HG02885 (cell line): ENCODE measurements at regions not wholly inside any gene's neighbourhood (a gene's known extent, or its start where the extent isn't known, plus 50 kb on each side); places are given as distances from the start of the nearest gene placed in this dataset.

Source experiments
- ATAC-seq: cut with Tn5 transposase; IDR thresholded peaks from one replicate; pipeline ENCODE4 v1.9.1; 2021; ENCODE audit warnings: mild to moderate bottlenecking; ENCODE audit not compliant: unreplicated experiment, poor library complexity

DNA sequence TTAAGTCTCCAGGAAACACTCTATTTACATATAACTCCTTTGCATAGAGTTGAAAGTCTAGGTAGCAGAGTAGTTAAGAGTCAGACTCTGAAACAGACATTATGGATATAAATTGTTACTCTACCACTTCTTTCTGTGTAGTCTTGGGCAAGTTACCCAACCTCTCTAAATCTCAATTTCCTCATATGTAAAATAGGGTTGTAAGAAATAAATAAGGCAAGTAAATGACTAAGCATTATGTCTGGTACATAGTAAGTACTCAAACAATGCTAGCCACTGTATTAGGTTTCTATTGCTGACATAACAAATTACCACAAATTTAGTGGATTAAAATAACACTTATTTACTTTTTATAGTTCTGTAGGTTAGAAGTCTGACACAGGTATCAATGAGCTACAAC lies 394.1 kb downstream of the PRDM5 start:
- ATAC-seq = no peak

DNA sequence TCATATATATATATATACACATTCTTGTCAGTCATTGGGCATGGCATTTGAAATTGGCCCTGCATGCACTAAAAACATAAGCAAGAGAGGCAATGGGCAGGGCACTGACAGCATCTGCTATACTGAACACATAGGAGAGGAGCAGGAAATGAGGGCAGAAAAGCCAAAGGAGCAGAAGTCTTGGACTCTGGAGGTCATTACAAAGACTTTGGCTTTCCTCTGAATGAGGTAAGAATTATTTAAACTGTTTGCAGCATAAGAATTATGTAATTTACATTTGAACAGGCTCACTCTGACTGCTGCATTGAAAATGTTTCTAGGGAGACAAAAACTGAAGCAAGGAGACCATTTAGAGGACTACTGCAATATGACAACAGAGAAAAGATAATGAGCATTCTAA lies 396.5 kb downstream of the PRDM5 start:
- ATAC-seq = no peak

DNA sequence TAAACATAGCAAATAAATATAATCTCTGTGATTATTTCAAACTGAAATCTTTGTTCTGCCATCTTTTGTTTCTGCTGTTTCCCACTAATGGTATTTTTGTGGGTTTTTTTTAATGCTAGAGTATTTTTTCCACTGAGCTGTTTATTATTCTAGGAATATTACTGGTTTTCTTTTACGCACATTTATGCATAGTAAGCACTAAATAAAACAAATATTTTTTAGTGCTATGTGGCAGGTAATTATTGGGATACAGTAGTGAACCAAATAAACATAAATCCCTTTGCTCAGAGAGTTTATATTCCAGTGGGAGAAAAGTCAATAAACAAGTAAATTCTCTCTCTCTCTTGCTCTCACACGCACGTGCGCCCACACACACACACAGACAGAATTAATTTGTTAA lies 397.4 kb downstream of the PRDM5 start:
- ATAC-seq = no peak

DNA sequence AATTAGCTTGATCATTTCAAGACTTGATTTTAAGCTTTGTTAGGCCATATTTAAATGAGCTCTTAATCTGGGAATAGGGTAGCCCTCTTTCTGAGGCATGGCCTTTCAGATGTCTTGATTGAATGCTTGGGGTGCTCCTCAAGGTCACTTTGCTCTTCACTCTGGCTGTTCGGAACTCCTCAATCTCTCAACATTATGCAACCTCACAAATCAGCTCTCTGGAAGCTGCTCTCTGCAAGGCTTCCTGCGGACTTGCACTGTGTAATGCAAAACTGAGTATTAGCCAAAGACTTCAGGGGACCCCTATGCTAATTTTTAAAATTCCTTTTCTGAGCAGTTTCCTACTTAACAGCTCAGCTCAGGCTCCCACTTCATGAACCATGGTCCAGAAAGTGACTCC lies 398.3 kb downstream of the PRDM5 start:
- ATAC-seq = no peak

DNA sequence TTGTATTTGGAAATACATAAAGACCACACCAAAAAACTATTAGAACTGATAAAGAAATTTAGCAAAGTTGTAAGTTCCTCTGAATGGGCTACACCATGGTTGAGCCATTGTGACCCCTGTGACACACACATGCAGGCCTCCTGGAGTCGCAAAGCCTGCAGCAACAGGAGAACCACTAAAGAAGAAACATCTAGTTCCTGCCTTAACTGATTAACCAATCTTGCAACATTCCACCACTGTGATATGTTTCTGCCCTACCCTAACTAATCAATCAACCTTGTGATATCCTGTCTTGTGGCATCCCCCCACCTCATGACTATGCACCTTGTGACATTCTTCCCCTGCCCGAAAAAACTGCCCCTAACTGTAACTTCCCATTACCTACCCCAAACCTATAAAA lies 401.8 kb downstream of the PRDM5 start:
- no peak for ATAC-seq

DNA sequence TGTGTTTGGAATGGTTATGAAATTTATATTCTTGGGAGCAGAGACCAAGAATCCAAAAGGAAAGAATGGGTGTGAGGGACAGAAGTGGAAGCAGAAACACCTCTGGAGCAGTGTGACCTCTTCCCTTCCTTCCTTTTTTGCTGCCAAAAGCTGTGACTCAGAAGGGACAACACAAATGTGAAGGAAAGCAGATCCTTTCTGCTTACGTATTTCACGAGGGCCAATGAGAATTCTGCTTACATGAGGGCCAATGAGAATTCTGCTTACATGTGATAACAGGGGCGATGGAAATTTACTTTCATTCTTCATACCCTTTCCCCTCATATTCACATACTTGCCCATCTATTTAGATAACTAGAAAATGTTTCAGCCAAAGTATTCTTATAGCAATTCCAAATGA lies 404.6 kb downstream of the PRDM5 start:
- ATAC-seq = no peak

DNA sequence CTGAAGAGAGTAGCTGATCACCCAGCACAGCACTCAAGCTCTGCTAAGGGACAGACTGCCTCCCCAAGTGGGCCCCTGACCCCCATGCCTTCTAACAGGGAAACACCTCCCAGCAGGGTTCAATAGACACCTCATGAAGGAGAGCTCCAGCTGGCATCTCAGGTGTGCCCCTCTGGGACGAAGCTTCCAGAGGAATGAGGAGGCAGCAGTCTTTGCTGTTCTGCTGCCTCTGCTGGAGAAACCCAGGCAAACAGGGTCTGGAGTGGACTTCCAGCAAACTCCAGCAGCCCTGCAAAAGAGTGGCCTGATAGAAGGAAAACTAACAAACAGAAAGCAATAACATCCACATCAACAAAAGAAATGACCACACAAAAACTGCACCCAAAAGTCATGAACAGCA lies 412.8 kb downstream of the PRDM5 start:
- ATAC-seq = no peak

DNA sequence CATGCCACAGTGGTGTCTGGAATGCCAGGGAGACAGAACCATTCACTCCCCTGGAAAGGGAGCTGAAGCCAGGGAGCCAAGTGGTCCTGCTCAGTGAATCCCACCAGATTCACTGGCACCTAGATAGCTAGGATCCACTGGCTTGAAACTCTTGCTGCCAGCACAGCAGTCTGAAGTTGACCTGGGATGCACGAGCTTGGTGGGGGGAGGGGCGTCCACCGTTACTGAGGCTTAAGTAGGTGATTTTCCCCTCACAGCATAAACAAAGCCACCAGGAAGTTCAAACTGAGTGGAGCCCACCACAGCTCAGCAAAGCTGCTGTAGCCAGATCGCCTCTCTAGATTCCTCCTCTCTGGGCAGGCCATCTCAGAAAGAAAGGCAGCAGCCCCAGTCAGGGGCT lies 413.3 kb downstream of the PRDM5 start:
- ATAC-seq = no peak

DNA sequence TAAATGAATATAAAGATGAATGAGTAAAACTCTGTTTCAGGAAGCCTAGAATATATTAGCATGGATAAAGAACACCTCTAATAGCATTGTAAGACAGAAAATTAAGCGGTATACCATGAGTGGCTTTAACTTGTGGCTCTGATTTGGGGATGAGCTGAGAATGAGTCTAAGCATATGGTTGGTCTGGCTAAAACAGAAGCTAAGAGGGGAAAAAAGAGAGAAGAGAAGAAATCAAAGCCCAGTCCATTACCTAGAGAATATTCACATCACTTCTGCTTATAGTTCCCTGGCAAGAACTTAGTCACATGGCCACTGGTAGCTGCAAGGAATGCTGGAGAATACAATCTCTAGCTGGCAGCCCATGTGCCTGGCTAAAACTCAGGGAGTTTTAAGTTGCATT lies 414.5 kb downstream of the PRDM5 start:
- no peak for ATAC-seq

DNA sequence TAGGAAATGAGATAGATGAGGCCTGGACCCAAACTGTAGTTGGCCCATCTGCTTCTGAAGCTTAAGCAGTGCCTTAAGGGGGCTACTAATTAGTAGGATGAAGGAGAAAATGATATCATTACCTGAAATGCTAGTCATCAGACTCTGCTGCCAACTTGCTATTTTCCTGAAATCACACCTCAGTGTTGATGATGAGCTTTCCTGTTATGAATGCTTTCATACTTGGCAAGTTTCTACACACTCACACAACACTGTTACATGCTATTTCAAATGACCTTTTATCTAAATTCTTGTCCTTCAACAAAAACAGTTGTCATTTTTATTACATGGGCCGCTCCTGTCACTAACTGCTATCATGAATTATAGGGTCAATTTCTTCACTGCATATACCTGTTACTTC lies 416.0 kb downstream of the PRDM5 start:
- ATAC-seq = no peak

DNA sequence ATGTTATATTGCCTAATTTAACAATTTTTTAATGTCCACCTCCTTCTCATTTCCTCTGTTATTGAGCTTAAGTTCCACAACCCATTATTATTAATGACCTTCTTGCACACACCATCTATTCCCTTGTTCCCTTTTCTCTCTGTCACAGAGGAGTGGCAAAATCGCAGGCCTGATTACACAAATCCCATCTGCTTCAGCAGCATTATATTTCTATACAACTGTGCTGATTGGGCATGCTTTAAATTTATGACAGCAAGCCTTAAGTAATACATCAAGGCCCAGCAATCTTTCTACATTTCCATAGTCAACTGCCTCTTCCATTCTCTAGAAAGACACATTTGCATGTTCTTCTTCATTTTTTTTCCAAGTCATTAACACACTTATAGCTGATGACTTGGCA lies 423.8 kb downstream of the PRDM5 start:
- no peak for ATAC-seq

DNA sequence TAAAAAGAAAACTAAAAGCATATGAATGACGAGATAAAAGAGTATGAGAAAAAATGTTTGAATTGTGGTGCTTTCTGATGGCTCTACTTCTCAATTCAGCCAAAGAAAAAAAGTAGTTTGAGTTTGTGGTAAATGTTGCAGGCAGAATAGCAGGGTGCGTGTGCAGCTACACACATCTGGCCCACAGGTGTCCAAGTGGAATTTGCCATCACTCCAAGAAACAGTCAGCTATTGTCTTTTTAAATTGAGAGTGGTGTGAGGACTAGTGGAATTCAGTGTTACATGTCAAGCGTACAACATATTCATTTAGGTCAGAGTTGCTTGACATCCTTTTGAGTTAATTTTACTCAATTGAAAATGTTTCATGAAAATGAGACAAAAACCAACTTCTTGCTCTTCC lies 424.8 kb upstream of the MAD2L1 start:
- ATAC-seq = no peak

DNA sequence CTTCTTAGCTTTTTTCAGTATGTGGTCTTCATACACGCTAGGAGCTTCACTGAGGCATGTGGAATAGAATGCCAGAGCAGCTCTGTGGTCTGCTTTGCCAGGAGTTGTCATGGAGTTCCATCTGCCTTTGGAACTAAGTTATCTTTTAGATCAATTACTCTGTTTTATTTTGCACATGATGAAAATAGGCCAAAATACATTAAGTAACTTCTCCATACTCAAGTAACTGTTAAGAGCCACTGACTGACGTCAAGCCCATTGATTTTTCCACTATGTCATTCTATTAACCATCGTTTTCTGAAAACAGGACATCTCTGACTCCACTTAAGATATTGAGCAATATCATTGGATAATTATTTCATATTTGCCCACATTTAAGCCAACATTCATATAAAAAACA lies 415.1 kb upstream of the MAD2L1 start:
- ATAC-seq = no peak

DNA sequence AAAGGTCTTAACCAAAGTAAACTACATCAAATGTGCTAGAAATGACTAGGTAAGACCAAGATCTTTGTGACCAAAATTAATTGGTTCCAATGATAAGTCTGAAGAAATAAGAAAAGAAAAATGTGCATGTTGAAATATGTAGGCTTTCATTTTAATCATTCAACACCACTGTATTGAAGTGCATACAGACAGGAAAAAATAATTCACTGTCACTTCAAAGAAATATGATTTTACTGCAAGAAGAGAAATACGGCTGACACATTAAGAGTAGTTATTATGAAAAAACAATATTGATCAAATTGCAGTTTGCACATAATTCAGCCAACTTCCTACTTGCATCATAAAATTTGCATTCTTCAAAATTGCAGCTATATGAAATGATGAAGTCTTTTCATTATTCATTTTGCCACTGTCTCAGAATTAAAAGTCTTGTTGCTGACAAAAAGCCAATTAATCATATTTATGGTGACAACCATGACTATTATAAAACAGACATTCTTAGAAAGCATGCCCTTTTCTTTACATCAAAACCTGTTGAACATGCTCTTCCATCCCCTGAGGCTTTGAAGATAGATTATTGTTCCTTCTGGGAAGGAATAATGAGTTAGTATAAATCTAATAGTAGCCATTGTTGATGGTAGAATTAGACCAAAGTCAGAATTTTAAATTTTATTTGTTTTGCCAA lies 405.9 kb upstream of the MAD2L1 start:
- no peak for ATAC-seq

DNA sequence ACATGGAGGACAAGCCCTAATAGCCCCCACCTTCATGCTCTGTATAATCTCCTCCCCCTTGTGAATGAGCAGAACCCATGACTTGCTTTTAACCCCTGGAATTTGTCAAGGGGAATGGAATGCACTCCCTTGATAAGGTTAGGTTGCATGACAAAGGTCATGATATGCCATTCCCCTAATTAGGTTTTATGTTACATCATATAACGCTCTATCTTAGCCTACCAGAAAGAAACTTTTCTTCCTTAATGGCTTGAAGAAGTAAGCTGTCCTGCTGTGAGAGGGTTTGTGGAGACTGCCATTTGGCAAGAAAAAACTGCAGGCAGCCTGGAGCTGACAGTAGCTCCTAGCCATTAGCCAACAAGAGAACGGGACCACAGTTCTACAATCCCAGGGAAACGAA lies 399.8 kb upstream of the MAD2L1 start:
- ATAC-seq = no peak

DNA sequence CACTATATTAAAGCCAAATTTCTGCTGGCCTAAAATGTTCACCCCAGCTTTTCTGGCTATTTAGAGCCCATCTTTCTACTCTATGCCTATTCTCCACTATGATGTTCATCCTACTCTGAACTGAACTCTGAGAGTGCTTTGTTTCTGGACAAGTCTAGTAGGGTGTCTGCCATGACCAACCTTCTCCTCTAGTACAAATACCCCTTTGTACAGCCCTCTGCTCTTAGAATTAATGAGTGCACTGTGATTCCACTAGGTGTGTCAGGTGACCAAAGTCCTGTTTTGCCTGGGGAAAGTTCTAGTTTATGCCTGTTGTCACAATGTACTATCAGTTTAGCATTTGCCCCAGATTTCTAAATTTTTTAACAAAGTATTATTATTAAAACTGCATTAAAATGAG lies 388.1 kb upstream of the MAD2L1 start:
- no peak for ATAC-seq

DNA sequence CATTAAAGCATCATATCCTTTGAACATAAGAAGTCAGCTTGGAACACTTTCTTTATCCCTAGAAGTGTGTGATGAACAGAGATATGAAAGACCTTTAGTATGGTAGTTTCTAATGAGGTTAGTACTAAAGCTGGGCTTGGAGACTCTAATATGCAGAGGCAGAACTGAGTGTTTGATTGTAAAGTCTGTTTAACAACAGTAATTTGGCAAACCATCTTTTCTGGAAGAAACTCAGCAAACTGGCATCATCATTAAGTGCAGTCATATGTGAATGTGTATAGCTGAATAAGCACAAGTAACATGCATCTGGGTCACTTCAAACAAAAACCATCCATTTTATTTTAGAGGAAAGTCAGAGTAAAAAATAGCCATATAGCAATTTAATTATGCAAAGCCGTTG lies 385.9 kb upstream of the MAD2L1 start:
- no peak for ATAC-seq

DNA sequence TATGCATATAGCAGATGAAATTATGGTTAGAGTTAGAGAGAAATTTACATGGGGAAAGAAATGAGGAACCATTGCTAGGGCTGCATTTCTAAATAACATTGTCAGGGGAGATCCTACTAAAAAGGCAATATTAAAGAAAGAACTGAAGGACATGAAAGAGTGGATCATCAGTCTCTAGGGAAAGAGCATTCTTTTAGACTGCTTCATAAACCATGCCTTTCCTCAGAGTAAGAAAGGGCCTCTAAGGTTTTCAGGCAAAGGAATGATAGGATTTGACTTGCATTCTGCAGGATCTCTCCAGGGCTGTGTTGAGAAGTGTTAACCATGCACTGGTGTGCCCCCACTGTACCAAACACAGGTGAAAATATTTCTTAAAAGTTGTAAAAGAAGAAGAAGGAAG lies 385.4 kb upstream of the MAD2L1 start:
- no peak for ATAC-seq

DNA sequence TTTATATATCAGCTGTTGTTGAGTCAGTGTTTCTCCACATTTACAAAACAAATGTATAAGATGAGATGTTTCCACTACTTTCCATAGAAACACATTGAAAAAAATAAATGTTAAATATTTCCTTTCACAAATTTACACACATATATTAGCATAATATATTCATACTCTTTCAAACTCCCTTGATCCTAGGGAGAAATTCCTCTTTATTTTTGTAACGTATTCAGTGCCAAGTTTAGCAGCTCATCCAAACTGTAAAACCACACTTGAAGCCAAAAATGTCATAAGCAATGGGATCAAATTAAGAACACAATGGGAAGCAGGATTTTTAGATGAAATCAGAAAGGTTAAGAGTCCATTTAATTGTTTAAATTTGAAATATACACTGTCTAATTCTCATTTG lies 381.1 kb upstream of the MAD2L1 start:
- ATAC-seq = no peak

DNA sequence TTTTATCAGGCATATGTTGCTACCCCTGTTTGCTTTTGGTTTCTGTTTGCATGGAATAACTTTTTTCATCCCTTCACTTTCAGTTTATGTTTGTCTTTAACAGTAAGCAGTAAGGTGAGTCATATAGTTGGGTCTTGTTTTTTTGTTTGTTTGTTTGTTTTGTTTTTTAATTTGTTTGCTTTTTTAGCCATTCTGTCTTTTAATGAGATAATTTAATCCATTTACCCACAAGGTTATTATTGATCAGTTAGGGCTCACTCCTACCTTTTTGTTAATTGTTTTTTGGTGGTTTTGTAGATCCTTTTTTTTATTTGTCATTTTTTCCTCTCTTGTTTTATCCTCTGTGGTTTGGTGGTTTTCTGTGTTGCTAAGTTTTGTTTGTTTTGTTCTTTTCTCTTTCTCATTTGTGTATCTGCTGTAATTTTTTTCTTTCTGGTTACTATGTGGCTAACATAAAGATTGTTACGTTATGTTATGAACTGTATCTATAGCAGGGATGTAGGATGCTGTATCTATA lies 379.5 kb upstream of the MAD2L1 start:
- peak; percentile 88 for ATAC-seq

DNA sequence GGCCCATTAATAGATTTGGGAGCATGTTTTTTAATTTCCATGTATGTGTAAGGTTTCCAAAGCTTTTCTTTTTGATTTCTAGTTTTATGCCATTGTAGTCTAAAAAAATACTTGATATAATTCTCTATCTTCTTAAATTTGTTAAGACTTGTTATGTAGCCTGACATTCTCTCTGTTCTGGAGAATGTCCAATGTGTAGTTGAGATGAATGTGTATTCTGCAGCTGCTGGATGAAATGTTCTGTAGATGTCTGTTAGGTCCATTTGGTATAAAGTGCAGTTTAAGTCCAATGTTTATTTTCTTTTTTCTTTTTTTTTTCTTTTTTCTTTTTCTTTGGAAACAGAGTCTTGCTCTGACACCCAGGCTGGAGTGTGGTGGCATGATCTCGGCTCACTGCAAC lies 378.5 kb upstream of the MAD2L1 start:
- ATAC-seq = no peak

DNA sequence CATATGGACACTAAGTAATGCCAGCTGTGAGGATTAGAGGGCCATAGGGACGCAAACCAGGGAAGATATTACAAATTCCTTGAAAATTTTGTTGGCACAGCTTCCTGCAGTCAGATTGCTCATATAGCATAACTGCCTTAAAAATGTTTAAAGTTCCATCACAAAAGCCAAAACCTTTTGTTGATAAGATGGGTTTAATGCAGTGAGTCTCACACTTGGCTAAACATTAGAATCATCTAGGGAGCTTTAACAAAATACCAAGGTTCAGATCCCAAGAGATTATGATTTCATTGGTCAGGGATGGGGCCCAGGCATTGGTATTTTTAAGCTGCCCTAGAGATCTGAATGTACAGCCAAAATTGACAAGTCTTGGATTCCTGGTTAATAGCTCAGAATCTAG lies 376.5 kb upstream of the MAD2L1 start:
- no peak for ATAC-seq

DNA sequence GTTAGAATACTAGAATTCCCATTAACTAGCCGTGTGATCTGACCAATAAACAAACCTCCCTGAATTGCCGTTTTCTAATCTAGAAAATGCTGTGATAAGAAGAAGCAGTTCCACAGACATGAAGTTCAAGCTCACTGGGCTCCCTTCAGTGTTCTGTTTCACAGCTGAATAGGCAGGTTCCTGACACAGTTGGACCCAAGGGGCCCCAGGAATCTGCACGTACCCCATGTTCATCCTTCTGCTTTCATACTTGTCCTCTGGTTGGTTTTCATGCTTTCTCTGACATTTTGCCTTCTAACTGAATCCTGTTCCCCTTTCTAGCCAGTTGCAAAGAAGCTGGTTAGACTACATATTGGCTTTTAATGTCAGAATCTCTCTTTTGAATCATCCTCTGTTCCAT lies 374.1 kb upstream of the MAD2L1 start:
- ATAC-seq = no peak
